GM13977 (cell line): ENCODE measurements at regions not wholly inside any gene's neighbourhood (a gene's known extent, or its start where the extent isn't known, plus 50 kb on each side); places are given as distances from the start of the nearest gene placed in this dataset.
"Not testable (repeated sequence)": the region's sequence is repeated elsewhere in the genome, so short reads cannot be mapped to it uniquely, and the experiment has no call there.

Source experiments
- DNase-seq: peaks from one replicate; pipeline ENCODE4 v3.0.0; 2012; ENCODE audit warnings: low spot score
- in situ Hi-C: fragments of 300-500 bp; cut with MboI; formaldehyde crosslinking; loops from one replicate; pipeline ENCODE4 v1.12.0; 2022; ENCODE audit warnings: low sequenced_read_pairs, low pct_unique_long_range_greater_than_20kb, mixed read lengths, inconsistent platforms; ENCODE audit not compliant: unreplicated experiment
- TF ChIP-seq, protein P1 (sequence below): IDR thresholded peaks from 2 replicates; pipeline ENCODE4 v1.5.1; 2012; ENCODE audit warnings: mild to moderate bottlenecking, control low read depth; ENCODE audit not compliant: insufficient read depth; ENCODE audit errors: extremely low read depth, missing control alignments

GRCh38 chr7:32816409-32816948, 75.1 kb downstream of the KBTBD2 start:
- in situ Hi-C loops, DNase-seq: not testable (repeated sequence)

DNA sequence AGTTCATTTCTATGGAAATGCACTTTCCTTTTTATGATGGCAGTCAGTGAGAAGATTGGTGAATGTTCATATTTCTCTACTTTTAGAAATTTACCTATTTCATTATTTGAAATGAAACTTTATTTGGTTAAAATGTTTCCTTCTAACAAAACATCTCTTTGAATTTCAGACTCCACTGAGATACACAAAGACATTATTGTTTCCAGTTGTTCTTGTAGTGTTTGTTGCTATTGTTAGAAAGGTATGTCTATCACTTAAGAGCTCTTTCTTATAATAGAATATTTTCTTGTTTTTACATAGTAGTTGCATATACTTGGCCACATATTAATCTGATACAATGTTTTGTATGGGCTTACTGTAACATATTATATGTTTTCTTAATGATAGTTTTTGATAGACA, 76.8 kb downstream of the KBTBD2 start:
- DNase-seq, in situ Hi-C loops: not testable (repeated sequence)

GRCh38 chr7:32809871-32810270, 81.7 kb downstream of the KBTBD2 start:
- TF ChIP-seq, protein P1, sequence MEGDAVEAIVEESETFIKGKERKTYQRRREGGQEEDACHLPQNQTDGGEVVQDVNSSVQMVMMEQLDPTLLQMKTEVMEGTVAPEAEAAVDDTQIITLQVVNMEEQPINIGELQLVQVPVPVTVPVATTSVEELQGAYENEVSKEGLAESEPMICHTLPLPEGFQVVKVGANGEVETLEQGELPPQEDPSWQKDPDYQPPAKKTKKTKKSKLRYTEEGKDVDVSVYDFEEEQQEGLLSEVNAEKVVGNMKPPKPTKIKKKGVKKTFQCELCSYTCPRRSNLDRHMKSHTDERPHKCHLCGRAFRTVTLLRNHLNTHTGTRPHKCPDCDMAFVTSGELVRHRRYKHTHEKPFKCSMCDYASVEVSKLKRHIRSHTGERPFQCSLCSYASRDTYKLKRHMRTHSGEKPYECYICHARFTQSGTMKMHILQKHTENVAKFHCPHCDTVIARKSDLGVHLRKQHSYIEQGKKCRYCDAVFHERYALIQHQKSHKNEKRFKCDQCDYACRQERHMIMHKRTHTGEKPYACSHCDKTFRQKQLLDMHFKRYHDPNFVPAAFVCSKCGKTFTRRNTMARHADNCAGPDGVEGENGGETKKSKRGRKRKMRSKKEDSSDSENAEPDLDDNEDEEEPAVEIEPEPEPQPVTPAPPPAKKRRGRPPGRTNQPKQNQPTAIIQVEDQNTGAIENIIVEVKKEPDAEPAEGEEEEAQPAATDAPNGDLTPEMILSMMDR, result no peak
- DNase-seq, result no peak
- in situ Hi-C loops, result no loop called here

GRCh38 chr7:32809347-32809746, 82.2 kb downstream of the KBTBD2 start:
- no peak for DNase-seq
- TF ChIP-seq, protein P1, result no peak
- in situ Hi-C loops, result no loop called here

GRCh38 chr7:32803406-32804141, 88.0 kb downstream of the KBTBD2 start:
- TF ChIP-seq, protein P1, result no peak
- DNase-seq, result no peak
- in situ Hi-C loops, result no loop called here

- TF ChIP-seq, protein P1, result no peak
- no peak for DNase-seq
- in situ Hi-C loops, result no loop called here
These were observed 89.2 kb downstream of the KBTBD2 start for GRCh38 chr7:32802305-32802910.

DNA sequence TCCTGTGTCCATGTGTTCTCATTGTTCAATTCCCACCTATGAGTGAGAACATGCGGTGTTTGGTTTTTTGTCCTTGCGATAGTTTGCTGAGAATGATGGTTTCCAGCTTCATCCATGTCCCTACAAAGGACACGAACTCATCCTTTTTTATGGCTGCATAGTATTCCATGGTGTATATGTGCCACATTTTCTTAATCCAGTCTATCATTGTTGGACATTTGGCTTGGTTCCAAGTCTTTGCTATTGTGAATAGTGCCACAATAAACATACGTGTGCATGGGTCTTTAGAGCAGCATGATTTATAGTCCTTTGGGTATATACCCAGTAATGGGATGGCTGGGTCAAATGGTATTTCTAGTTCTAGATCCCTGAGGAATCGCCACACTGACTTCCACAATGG, 98.5 kb downstream of the KBTBD2 start:
- not testable (repeated sequence) for DNase-seq

GRCh38 chr7:32790766-32791430, 100.7 kb downstream of the KBTBD2 start:
- in situ Hi-C loops, DNase-seq: not testable (repeated sequence)

More for the DNA sequence above, 98.5 kb downstream of the KBTBD2 start:
- in situ Hi-C loops, result not testable (repeated sequence)

DNA sequence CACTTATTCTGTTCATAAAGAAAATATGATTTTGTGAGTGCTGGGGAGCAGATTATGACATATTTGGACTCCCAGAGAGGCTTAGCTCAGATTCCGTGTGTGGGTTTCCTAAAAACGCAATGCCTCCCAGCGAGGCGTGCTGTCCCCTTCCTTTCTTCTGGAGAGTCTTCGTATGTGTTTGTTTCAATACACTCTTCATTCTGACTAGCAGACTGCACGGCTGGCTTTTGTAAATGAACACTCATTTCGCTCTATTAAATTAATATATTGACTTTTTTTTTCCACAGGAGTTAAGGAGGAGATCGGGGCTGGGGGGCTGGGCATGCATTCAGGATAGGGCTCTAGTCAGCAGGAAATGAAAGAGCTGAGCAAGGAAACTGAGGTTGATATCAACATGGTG, 102.3 kb downstream of the KBTBD2 start:
- in situ Hi-C loops, DNase-seq: not testable (repeated sequence)

DNA sequence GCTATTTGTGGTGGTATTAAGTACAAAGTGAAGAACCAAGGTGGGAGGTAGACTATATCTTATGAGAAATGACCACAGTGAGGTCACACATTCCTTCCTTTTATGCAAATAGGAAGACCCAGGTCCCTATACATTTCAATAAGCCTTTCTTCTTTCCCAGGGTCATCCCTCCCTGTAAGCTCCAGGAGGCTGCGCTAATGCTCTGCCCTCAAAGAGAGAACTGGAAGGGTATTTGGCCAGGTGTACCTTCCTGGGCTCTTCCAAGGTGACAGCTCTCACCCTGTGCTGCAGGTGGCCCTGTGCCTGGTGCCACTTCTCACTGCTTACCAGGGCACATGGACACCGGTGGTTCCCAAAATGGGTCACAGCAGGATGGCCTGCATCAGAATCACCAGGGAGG, 103.4 kb downstream of the KBTBD2 start:
- DNase-seq, in situ Hi-C loops: not testable (repeated sequence)

DNA sequence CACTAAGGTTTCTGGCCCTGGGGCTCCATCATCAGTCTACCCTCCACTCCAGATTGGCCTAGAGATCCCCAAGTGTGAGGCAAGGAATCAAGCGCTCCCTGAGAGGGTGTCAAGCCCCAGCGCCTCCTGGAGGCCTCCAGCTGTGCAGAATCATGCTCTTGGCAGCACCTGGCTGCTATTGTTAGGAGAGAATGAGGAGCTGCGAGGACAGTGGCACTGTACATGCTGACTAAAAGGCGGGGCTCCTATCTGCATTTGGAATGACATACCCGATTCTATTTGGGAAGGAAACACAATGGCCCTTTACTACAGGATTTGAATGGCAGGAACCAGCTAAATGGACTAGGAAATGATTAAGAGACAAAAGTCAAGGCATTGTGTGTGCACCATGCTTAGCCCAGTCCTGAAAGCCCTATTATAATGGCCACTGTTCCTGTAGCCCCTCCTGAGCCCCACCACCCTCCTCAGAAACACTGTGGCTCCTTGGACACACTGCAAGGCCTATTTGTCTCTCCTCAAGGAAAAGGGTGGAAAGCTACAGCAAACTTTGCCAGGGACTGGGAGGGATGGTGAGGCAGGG, 106.1 kb downstream of the KBTBD2 start:
- DNase-seq, result not testable (repeated sequence)

GRCh38 chr7:32779895-32780294, 111.7 kb downstream of the KBTBD2 start:
- DNase-seq, in situ Hi-C loops: not testable (repeated sequence)

More for the DNA sequence above, 106.1 kb downstream of the KBTBD2 start:
- in situ Hi-C loops, result not testable (repeated sequence)
